ENCODE measurements at regions not wholly inside any gene's neighbourhood (a gene's known extent, or its start where the extent isn't known, plus 50 kb on each side); places are given as distances from the start of the nearest gene placed in this dataset.
"Not testable (repeated sequence)": the region's sequence is repeated elsewhere in the genome, so short reads cannot be mapped to it uniquely, and the experiment has no call there.

DNA sequence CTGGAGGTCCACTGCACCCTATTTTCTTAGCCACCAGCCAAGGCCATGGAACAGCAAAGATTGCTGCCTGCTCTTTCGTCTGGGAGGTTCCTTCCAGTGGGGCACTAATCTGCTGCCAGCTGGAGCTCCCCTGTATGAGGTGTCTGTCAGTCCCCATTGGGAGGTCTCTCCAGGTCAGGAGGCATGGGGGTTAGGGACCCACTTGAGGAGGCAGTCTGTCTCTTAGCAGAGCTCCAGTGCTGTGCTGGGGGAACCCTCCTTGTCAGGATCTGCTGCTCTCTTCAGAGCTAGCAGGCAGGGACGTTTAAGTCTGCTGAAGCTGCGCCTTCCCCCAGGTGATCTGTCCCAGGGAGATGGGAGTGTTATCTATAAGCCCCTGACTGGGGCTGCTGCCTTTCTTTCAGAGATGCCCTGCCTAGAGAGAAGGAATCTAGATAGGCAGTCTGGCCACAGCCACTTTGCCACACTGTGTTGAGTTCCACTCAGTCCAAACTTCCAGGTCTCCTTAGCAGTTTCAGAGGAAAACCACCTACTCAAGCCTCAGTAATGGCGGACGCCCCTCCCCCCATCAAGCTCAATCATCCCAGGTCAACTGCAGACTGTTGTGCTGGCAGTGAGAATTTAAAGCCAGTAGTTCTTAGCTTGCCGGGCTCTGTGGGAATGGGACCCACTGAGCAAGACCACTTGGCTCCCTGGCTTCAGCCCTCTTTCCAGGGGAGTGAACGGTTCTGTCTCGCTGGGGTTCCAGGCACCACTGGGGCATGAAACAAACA is 317.7 kb downstream of the LRRC70 start:
- TF ChIP-seq, protein P1, sequence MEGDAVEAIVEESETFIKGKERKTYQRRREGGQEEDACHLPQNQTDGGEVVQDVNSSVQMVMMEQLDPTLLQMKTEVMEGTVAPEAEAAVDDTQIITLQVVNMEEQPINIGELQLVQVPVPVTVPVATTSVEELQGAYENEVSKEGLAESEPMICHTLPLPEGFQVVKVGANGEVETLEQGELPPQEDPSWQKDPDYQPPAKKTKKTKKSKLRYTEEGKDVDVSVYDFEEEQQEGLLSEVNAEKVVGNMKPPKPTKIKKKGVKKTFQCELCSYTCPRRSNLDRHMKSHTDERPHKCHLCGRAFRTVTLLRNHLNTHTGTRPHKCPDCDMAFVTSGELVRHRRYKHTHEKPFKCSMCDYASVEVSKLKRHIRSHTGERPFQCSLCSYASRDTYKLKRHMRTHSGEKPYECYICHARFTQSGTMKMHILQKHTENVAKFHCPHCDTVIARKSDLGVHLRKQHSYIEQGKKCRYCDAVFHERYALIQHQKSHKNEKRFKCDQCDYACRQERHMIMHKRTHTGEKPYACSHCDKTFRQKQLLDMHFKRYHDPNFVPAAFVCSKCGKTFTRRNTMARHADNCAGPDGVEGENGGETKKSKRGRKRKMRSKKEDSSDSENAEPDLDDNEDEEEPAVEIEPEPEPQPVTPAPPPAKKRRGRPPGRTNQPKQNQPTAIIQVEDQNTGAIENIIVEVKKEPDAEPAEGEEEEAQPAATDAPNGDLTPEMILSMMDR (conservative IDR thresholded peaks at IDR 0.05; ENCODE audit: low read depth, low read length), result no peak
- no peak for DNase-seq (ENCODE audit: low read depth)
- H3K4me3 ChIP-seq (ENCODE audit: low read length), result no peak overlapping the region

DNA sequence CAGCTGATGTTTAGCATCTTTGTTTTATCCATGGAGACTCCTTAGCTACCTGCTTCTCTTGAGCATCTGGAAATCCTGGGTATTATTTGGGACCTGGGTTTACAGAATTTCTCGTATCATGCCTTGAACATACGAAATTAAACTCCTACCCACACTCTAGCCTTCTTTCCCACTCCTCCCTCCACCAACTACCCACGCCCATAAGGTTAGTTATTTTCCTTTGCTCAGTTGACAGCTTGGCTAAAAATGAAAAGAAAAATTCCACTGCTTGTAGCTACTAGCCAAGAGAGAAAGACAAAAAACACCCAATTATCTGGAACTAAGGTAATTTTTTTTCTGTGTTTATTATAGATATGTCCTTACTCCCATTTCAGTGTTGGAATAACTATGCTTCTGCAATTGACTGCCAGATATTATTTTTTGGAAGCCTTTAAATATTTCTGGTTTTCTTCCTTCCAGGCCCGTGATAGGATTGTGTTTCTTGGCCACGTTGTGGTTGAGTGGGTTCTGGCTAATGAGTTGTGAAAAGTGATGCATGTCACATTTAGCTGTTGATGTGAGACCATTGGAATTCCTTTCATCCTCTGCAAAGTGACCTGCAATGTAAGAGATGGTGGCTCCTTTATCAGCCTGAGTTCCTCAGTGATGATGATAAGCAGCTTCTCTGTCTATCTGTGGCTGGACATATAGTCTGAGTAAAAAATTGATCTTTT is 308.1 kb downstream of the LRRC70 start:
- DNase-seq (ENCODE audit: low read depth), result no peak
- TF ChIP-seq, protein P1 (conservative IDR thresholded peaks at IDR 0.05; ENCODE audit: low read depth, low read length), result no peak
- no peak overlapping the region for H3K4me3 ChIP-seq (ENCODE audit: low read length)

DNA sequence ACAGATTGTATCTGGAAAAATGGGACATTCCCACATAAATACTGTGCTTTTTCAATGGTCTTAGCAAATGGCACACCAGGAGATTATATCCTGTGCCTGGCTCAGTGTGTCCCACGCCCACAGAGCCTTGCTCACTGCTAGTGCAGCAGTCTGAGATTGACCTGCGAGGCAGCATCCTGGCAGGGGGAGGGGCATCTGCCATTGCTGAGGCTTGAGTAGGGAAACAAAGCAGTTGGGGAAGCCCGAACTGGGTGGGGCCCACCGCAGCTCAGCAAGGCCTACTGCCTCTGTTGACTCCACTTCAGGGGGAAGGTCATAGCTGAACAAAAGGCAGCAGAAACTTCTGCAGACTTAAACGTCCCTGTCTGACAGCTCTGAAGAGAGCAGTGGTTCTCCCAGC is 258.7 kb downstream of the LRRC70 start:
- DNase-seq (ENCODE audit: low read depth); H3K4me3 ChIP-seq (ENCODE audit: low read length): not testable (repeated sequence)

DNA sequence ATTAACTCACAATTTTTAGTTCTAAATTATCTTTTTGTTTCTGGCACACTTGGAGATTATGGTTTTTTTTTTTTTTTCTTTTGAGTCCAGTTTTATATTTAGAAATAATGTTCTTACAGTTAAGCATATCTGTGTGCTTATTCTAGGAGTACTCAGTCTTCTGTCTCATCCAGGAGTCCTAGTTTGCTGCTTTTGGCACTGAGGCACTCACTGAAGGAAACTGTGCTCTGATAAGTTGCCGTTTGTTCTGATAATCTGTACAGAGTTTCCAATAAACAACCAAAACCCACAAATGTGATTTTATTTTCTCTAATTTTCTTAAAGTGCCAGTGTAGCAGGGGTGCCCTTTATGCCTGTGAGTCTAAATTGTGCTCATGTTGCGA is 251.0 kb downstream of the LRRC70 start:
- TF ChIP-seq, protein P1 (conservative IDR thresholded peaks at IDR 0.05; ENCODE audit: low read depth, low read length), result no peak
- no peak for DNase-seq (ENCODE audit: low read depth)
- no peak overlapping the region for H3K4me3 ChIP-seq (ENCODE audit: low read length)

DNA sequence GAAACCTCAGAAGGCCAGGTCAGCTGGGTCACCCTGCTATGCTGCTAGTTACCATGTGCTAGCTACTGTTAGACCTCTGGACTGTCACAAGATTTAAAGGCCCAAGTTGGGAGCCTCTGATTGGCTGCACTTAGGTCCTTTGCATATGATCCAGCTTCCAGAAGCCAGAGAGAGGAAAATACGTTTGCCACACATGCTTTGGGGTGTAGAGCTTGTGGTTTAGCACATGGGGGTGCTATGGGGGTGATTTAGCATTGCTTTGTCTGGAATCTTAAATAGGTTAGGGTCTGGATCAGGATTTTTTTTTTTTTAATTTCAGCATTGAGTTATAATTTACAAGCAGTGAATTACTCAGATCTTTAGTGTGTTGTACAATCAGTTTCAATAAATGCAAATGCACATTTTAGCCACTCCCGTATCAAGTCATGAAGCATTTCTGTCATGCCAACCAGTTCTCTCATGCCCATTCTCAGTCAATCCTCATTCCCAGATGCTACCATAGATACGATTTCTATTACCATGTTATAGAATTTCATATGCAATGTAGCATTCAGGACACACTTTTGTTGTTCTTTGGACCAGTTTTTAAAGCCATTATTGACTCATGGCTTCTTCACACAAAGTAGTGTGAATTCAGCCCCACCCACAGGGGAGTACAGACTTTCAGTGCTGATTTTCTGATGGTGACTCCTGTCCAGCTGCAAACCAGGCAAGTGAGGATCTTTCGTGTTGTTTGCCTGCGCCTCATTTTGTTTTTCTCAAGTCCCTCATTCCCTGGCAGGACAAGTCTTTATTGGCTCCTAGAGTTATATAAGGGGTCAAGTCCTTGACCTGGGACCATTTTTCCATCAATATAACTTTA is 250.4 kb downstream of the LRRC70 start:
- no peak for DNase-seq (ENCODE audit: low read depth)
- TF ChIP-seq, protein P1 (conservative IDR thresholded peaks at IDR 0.05; ENCODE audit: low read depth, low read length), result no peak
- no peak overlapping the region for H3K4me3 ChIP-seq (ENCODE audit: low read length)

DNA sequence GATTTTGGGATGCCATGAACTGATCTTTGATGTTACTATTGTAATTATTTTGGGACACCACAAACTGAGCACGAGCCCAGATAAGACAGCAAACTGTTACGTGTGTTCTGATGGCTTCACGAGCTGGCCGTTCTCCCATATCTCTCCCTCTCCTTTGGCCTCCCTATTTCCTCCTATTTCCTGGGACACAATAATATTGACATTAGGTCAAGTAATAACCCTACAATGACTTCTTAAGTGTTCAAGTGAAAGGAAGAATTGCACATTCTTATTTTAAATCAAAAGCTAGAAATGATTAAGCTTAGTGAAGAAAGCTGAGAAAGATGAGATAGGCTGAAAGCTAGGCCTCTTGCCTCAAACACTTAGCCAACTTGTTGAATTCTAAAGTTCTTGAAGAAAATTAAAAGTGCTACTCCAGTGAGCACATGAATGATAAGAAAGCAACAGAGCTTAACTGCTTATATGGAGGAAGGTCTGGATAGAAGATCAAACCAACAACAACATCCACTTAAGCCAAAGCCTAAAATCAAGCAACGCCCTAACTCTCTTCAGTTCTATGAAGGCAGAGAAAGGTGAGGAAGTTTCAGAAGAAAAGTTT is 247.1 kb downstream of the LRRC70 start:
- H3K4me3 ChIP-seq (ENCODE audit: low read length), result no peak overlapping the region
- TF ChIP-seq, protein P1 (conservative IDR thresholded peaks at IDR 0.05; ENCODE audit: low read depth, low read length), result no peak

DNA sequence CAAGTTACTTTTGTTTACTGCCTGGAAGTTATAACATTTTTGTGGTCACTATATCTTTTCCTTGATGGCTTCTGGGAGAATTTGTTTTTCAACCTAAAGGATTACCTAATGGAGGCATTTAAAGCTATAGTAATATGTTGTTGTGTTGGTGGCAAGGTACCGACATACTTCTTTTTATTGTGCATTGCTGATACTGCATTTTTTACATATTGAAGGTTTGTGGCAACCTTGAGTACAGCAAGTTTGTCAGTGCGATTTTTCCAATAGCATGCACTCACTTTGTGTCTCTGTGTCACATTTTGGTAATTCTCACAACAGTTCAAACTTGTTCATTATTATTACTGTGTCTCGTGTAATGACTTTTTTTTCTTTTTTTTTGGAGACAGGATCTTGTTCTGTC is 246.3 kb downstream of the LRRC70 start:
- H3K4me3 ChIP-seq (ENCODE audit: low read length), result no peak overlapping the region
- TF ChIP-seq, protein P1 (conservative IDR thresholded peaks at IDR 0.05; ENCODE audit: low read depth, low read length), result no peak
- DNase-seq (ENCODE audit: low read depth), result no peak

More for the DNA sequence above, 247.1 kb downstream of the LRRC70 start:
- DNase-seq (ENCODE audit: low read depth), result no peak

DNA sequence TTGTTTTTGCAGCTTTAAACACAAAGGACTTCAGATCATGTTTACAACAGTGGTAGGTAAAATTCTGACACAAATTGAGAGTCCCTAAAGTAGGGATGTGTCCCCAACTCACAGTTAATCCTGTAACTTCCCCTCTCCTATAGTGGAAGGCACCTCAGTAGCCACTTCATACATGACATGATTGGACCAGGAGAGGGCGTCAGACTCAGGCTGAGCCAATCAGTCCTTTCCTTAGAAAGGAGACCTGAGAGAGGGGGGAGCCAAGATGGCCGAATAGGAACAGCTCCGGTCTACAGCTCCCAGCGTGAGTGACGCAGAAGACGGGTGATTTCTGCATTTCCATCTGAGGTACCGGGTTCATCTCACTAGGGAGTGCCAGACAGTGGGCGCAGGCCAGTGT is 238.4 kb downstream of the LRRC70 start:
- H3K4me3 ChIP-seq (ENCODE audit: low read length); DNase-seq (ENCODE audit: low read depth): not testable (repeated sequence)
